H9 (cell line): ENCODE measurements at regions not wholly inside any gene's neighbourhood (a gene's known extent, or its start where the extent isn't known, plus 50 kb on each side); places are given as distances from the start of the nearest gene placed in this dataset.

Source experiments
- DNase-seq: peaks from one replicate; pipeline ENCODE4 v3.0.0-alpha.2; 2017
- H2AFZ ChIP-seq: one replicate; pipeline ENCODE4 v1.6.1; 2013; ENCODE audit warnings: mild to moderate bottlenecking, low read length, control low read depth, moderate library complexity
- H2AK5ac ChIP-seq: 2 replicates; pipeline ENCODE4 v1.6.1; 2013; ENCODE audit warnings: low read length, control low read depth, mixed read lengths; ENCODE audit not compliant: insufficient read length
- H2BK120ac ChIP-seq: one replicate; pipeline ENCODE4 v1.6.1; 2013; ENCODE audit warnings: low read depth, mild to moderate bottlenecking, low read length, control low read depth, inconsistent platforms; ENCODE audit not compliant: poor library complexity, severe bottlenecking
- H2BK12ac ChIP-seq: 2 replicates; pipeline ENCODE4 v1.6.1; 2013; ENCODE audit warnings: low read length, control low read depth, mixed read lengths, low read depth; ENCODE audit not compliant: insufficient read length
- H2BK15ac ChIP-seq: 2 replicates; pipeline ENCODE4 v1.6.1; 2013; ENCODE audit warnings: low read depth, low read length, control low read depth
- H2BK20ac ChIP-seq: one replicate; pipeline ENCODE4 v1.6.1; 2013; ENCODE audit warnings: low read depth, mild to moderate bottlenecking, low read length, control low read depth, inconsistent platforms; ENCODE audit not compliant: poor library complexity, severe bottlenecking
- H2BK5ac ChIP-seq: 2 replicates; pipeline ENCODE4 v1.6.1; 2013; ENCODE audit warnings: low read length, control low read depth, mixed read lengths; ENCODE audit not compliant: insufficient read length
- H3K14ac ChIP-seq: 2 replicates; pipeline ENCODE4 v1.6.1; 2013; ENCODE audit warnings: low read length, control low read depth; ENCODE audit not compliant: insufficient read depth
- H3K18ac ChIP-seq: 2 replicates; pipeline ENCODE4 v1.6.1; 2013; ENCODE audit warnings: low read depth, mild to moderate bottlenecking, mixed read lengths, low read length, control low read depth; ENCODE audit not compliant: insufficient read length
- H3K23ac ChIP-seq: 2 replicates; pipeline ENCODE4 v1.6.1; 2013; ENCODE audit warnings: low read length, control low read depth, mixed read lengths, low read depth; ENCODE audit not compliant: insufficient read length
- H3K23me2 ChIP-seq: 2 replicates; pipeline ENCODE4 v1.6.1; 2013; ENCODE audit warnings: low read depth, mild to moderate bottlenecking, mixed read lengths, low read length, control low read depth; ENCODE audit not compliant: insufficient read length, poor library complexity, severe bottlenecking
- H3K27ac ChIP-seq: 2 replicates; pipeline ENCODE4 v1.5.1; 2013; ENCODE audit warnings: low read length, control low read depth, mixed read lengths, low read depth; ENCODE audit not compliant: insufficient read length
- H3K27me3 ChIP-seq: 2 replicates; pipeline ENCODE4 v1.6.1; 2013; ENCODE audit warnings: low read length, control low read depth, inconsistent platforms; ENCODE audit not compliant: insufficient read depth
- H3K4ac ChIP-seq: 2 replicates; pipeline ENCODE4 v1.6.1; 2013; ENCODE audit warnings: low read depth, mild to moderate bottlenecking, control low read depth, inconsistent platforms, low read length, moderate library complexity
- H3K4me1 ChIP-seq: 2 replicates; pipeline ENCODE4 v1.6.1; 2013; ENCODE audit warnings: low read length, control low read depth, inconsistent platforms; ENCODE audit not compliant: insufficient read depth
- H3K4me2 ChIP-seq: 2 replicates; pipeline ENCODE4 v1.6.1; 2013; ENCODE audit warnings: low read length, control low read depth, mixed read lengths; ENCODE audit not compliant: insufficient read length, insufficient read depth
- H3K56ac ChIP-seq: 2 replicates; pipeline ENCODE4 v1.6.1; 2013; ENCODE audit warnings: low read depth, mild to moderate bottlenecking, mixed read lengths, low read length, control low read depth; ENCODE audit not compliant: insufficient read length
- H3K79me1 ChIP-seq: 2 replicates; pipeline ENCODE4 v1.6.1; 2013; ENCODE audit warnings: low read depth, mild to moderate bottlenecking, moderate library complexity, low read length, control low read depth, inconsistent platforms; ENCODE audit not compliant: insufficient read depth, poor library complexity, severe bottlenecking
- H3K79me2 ChIP-seq: 2 replicates; pipeline ENCODE4 v1.6.1; 2013; ENCODE audit warnings: low read length, control low read depth, inconsistent platforms; ENCODE audit not compliant: insufficient read depth
- H3K9ac ChIP-seq: 2 replicates; pipeline ENCODE4 v1.6.1; 2013; ENCODE audit warnings: low read length, control low read depth, mixed read lengths; ENCODE audit not compliant: insufficient read length; ENCODE audit errors: extremely low read depth
- H3K9me3 ChIP-seq: one replicate; pipeline ENCODE4 v1.6.1; 2013; ENCODE audit warnings: low read depth, low read length, inconsistent platforms; ENCODE audit not compliant: control insufficient read depth
- H3T11ph ChIP-seq: one replicate; pipeline ENCODE4 v1.6.1; 2013; ENCODE audit warnings: mild to moderate bottlenecking, low read length, control low read depth, inconsistent platforms
- H4K20me1 ChIP-seq: one replicate; pipeline ENCODE4 v1.6.1; 2013; ENCODE audit not compliant: control insufficient read depth, insufficient read length, insufficient read depth
- H4K5ac ChIP-seq: 2 replicates; pipeline ENCODE4 v1.6.1; 2013; ENCODE audit warnings: low read depth, mild to moderate bottlenecking, mixed read lengths, low read length, control low read depth; ENCODE audit not compliant: insufficient read length
- H4K8ac ChIP-seq: replicated peaks from 2 replicates; pipeline ENCODE4 v1.6.1; 2013; ENCODE audit warnings: low read length, control low read depth, mixed read lengths, low read depth; ENCODE audit not compliant: insufficient read length
- H4K91ac ChIP-seq: 2 replicates; pipeline ENCODE4 v1.6.1; 2013; ENCODE audit warnings: low read depth, mild to moderate bottlenecking, moderate library complexity, mixed read lengths, low read length, control low read depth; ENCODE audit not compliant: insufficient read length
- H3K27ac Mint-ChIP-seq, 3 experiments: 2 replicates in 2 of 3; 3 replicates in 1 of 3; pipeline ENCODE4 v1.8.0; 2020 to 2021; ENCODE audit warnings: mixed read lengths in 3 of 3, mild to moderate bottlenecking in 1 of 3, moderate library complexity in 1 of 3
- H3K27me3 Mint-ChIP-seq: 2 replicates; pipeline ENCODE4 v1.8.0; 2021; ENCODE audit warnings: low read depth, mild to moderate bottlenecking, moderate library complexity, mixed read lengths
- H3K36me3 Mint-ChIP-seq, 3 experiments: 2 replicates in 2 of 3; 3 replicates in 1 of 3; pipeline ENCODE4 v1.8.0; 2020 to 2021; ENCODE audit warnings: low read depth in 3 of 3, mixed read lengths in 3 of 3; ENCODE audit not compliant: insufficient read depth in 1 of 3
- H3K4me1 Mint-ChIP-seq, 2 experiments: 2 replicates each; pipeline ENCODE4 v1.8.0; 2020; ENCODE audit warnings: mixed read lengths in 2 of 2
- H3K4me3 Mint-ChIP-seq, 2 experiments: 2 replicates in 1 of 2; 3 replicates in 1 of 2; pipeline ENCODE4 v1.8.0; 2020 to 2021; ENCODE audit warnings: mild to moderate bottlenecking in 2 of 2, mixed read lengths in 2 of 2, moderate library complexity in 1 of 2
- H3K9me3 Mint-ChIP-seq, 2 experiments: 2 replicates in 1 of 2; 3 replicates in 1 of 2; pipeline ENCODE4 v1.8.0; 2020; ENCODE audit warnings: mild to moderate bottlenecking in 2 of 2, mixed read lengths in 2 of 2, moderate library complexity in 1 of 2
- CTCF ChIP-seq: fragments of 200-600 bp; sonication (generic); conservative IDR thresholded peaks from 3 replicates; pipeline ENCODE4 v1.8.0; 2021; ENCODE audit warnings: antibody characterized with exemption, mild to moderate bottlenecking
- WGBS: extraction: QIAGEN DNeasy Blood & Tissue Kit; methylation state at CpG from one replicate; pipeline ENCODE4 v1.1.7; 2013; ENCODE audit warnings: missing lambda C conversion rate, low lambda C conversion rate, mixed read lengths; ENCODE audit not compliant: insufficient read length; ENCODE audit errors: extremely low coverage; 5-methylcytosine and 5-hydroxymethylcytosine counted together

GRCh38 chr10:42476101-42476500, 162.3 kb downstream of the ZNF33B start:
- Mint-ChIP-seq H3K27ac (no peak overlapping the region), H3K9me3 (peaks cover 90 to 93% of the 10 kb centered on the region in 2 experiments), H3K27me3 (peaks cover 3% of the 10 kb centered on the region; the same call in 1 of the 2 replicates), H3K4me3 (no peak overlapping the region), H3K36me3 (peaks cover 4 to 25% (median 16%) of the 10 kb centered on the region in 3 experiments; a peak in 5 of 7 replicates), H3K4me1 (no peaks in the 10 kb centered on the region)
- H2AFZ ChIP-seq: no peak overlapping the region
- H3T11ph ChIP-seq: no peak overlapping the region
- no peaks in the 10 kb centered on the region for H4K20me1 ChIP-seq
- H3K56ac ChIP-seq: no peak overlapping the region
- no peaks in the 10 kb centered on the region for H3K23me2 ChIP-seq
- no peaks in the 10 kb centered on the region for H3K4me1 ChIP-seq
- no peak for DNase-seq
- no peak overlapping the region for H3K9ac ChIP-seq
- H3K79me2 ChIP-seq: no peaks in the 10 kb centered on the region
- H2BK12ac ChIP-seq: no peak overlapping the region
- H3K14ac ChIP-seq: no peak overlapping the region
- H4K91ac ChIP-seq: no peak overlapping the region
- H2BK15ac ChIP-seq: no peak overlapping the region
- H3K9me3 ChIP-seq: peaks cover 76% of the 10 kb centered on the region
- no peak overlapping the region for H4K5ac ChIP-seq
- H2BK120ac ChIP-seq: no peak overlapping the region
- H2BK5ac ChIP-seq: no peak overlapping the region
- no peaks in the 10 kb centered on the region for H3K27me3 ChIP-seq
- H2AK5ac ChIP-seq: no peak overlapping the region
- H3K4me2 ChIP-seq: no peak overlapping the region
- no peak overlapping the region for H3K27ac ChIP-seq
- TF ChIP-seq CTCF: no peak
- H3K4ac ChIP-seq: no peak overlapping the region
- WGBS: no CpG with 5 or more reads among the region's 20 CpGs
- no peak overlapping the region for H3K18ac ChIP-seq
- H3K23ac ChIP-seq: no peak overlapping the region
- no peak overlapping the region for H2BK20ac ChIP-seq
- no peak overlapping the region for H4K8ac ChIP-seq
- H3K79me1 ChIP-seq: no peaks in the 10 kb centered on the region
